Prostate gland (tissue), 2 donors: ENCODE measurements at regions not wholly inside any gene's neighbourhood (a gene's known extent, or its start where the extent isn't known, plus 50 kb on each side); places are given as distances from the start of the nearest gene placed in this dataset.

Source experiments
- DNase-seq: peaks from one replicate; pipeline ENCODE4 v3.0.0-alpha.2; 2019; ENCODE audit warnings: low spot score
- H3K27ac ChIP-seq, 2 donors: fragments of 200-600 bp; sonication (generic); 2 replicates each; pipeline ENCODE4 v1.5.1; 2017 to 2019
- H3K27me3 ChIP-seq: fragments of 200-600 bp; sonication (generic); replicated peaks from 2 replicates; pipeline ENCODE4 v1.5.1; 2019; ENCODE audit not compliant: insufficient read depth
- H3K36me3 ChIP-seq, 2 donors: fragments of 200-600 bp; sonication (generic); 1 replicate in 1 of 2; 2 replicates in 1 of 2; pipeline versions ENCODE4 v1.5.1 to v1.8.1; 2017 to 2019
- H3K4me1 ChIP-seq: fragments of 200-600 bp; sonication (generic); replicated peaks from 2 replicates; pipeline ENCODE4 v1.5.1; 2019
- H3K4me3 ChIP-seq, 2 donors: fragments of 200-600 bp; sonication (generic); 2 replicates each; pipeline ENCODE4 v1.5.1; 2017 to 2019
- H3K9me3 ChIP-seq: fragments of 200-600 bp; sonication (generic); 2 replicates; pipeline ENCODE4 v1.5.1; 2017
- POLR2A ChIP-seq: fragments of 450-650 bp; IDR thresholded peaks from one replicate; pipeline ENCODE4 v1.6.1; 2016; ENCODE audit warnings: antibody characterized with exemption, mild to moderate bottlenecking
- POLR2AphosphoS5 ChIP-seq: sonication (generic); formaldehyde crosslinking; IDR thresholded peaks from one replicate; pipeline ENCODE4 v1.6.1; 2017; ENCODE audit warnings: antibody characterized with exemption
- WGBS: methylation state at CpG from one replicate; pipeline ENCODE4 v1.1.5; 2018; 5-methylcytosine and 5-hydroxymethylcytosine counted together
- intact Hi-C: fragments of 100-400 bp; cut with DNase I; formaldehyde crosslinking; loops from one replicate; pipeline ENCODE4 v1.14.2; 2022
- TF ChIP-seq, protein P1 (sequence below), 4 experiments: fragments of 200-600 bp in 2 of 4; fragments of 450-650 bp in 2 of 4; sonication (generic) in 2 of 4; IDR thresholded peaks; 1 replicate in 3 of 4; 2 replicates in 1 of 4; pipeline ENCODE4 v1.5.1; 2016 to 2019; ENCODE audit warnings: antibody characterized with exemption in 4 of 4, mild to moderate bottlenecking in 2 of 4, moderate library complexity in 2 of 4

DNA sequence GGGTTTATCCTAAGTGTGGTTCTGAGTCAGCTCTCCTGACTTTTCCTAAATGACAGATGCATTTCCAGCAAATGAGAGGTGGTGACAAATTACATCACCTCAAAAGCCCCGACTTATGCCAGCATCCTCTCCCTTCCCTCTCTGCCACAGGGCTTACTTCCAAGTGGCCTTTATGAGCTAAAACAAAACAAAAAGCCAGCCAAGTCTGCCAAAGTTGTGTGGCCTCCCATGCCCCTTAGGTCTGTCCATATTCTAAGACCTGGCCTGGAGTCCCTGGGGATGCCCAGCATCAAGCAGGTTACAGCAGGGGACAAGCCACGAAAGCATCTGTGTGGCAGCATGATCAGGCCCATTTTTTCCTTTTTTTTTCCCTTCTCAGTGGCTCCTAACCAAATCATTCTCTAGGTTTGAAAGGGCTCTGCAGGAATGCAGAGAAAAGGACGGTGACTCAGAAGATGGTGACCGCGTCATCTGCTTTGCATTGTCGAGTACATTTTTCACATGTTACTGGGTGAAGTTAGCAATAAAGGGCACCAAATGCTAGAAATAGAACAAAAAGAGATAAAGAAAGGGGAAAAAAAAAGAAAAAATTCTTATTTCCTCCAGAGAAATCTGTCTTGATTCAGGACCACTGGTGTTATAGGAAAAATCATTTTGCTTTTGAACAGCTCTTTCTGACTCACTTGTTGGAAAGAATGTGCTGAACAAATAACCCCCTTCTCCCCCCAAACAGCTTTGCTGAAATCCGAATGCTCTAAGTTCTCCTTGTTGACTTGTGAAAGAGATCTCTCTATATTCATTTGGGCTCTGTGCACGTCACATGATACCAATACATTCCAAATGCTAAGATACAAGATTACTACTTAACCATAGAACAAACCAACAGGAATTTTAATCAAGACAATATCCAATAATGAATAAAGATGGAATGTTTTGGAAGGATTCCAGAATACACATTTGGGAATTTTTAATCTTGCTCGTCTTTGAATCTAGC, 178.7 kb downstream of the EN1 start:
- Histone ChIP-seq H3K4me1 (no peaks in the 10 kb centered on the region), H3K9me3 (no peaks in the 10 kb centered on the region), H3K27me3 (no peaks in the 10 kb centered on the region), H3K36me3 (no peaks in the 10 kb centered on the region), H3K27ac (no peak overlapping the region), H3K4me3 (no peak overlapping the region)
- WGBS = 30% methylated on average over 9 of the region's 9 CpGs
- no peak for DNase-seq
- no peak for TF ChIP-seq POLR2AphosphoS5
- TF ChIP-seq POLR2A = no peak
- TF ChIP-seq, protein P1, sequence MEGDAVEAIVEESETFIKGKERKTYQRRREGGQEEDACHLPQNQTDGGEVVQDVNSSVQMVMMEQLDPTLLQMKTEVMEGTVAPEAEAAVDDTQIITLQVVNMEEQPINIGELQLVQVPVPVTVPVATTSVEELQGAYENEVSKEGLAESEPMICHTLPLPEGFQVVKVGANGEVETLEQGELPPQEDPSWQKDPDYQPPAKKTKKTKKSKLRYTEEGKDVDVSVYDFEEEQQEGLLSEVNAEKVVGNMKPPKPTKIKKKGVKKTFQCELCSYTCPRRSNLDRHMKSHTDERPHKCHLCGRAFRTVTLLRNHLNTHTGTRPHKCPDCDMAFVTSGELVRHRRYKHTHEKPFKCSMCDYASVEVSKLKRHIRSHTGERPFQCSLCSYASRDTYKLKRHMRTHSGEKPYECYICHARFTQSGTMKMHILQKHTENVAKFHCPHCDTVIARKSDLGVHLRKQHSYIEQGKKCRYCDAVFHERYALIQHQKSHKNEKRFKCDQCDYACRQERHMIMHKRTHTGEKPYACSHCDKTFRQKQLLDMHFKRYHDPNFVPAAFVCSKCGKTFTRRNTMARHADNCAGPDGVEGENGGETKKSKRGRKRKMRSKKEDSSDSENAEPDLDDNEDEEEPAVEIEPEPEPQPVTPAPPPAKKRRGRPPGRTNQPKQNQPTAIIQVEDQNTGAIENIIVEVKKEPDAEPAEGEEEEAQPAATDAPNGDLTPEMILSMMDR (IDR thresholded peaks at IDR 0.05) = no peak
- intact Hi-C loops = no loop called here

DNA sequence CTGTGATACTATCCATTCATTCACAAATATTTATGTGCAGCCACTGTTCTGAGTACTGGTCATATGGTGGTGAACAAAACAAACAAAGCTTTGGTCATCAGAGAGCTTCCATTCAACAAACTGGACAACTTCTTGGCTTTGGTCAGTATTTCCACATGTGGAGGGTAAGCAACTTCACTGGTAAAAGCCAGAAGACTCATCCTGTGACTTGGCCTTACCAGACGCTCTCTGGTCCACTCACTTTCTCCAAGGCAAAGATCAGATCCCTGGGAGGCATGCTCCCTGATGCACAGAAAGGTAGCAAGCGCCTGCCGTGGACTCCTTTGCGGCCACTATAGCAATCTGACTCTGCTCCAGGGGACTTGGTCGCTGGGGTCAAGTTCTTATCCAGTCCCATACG, 179.5 kb downstream of the EN1 start:
- DNase-seq = no peak
- Histone ChIP-seq H3K9me3 (no peaks in the 10 kb centered on the region), H3K27ac (no peak overlapping the region), H3K4me3 (no peak overlapping the region), H3K4me1 (no peaks in the 10 kb centered on the region), H3K27me3 (no peaks in the 10 kb centered on the region), H3K36me3 (no peaks in the 10 kb centered on the region)
- no peak for TF ChIP-seq POLR2A
- TF ChIP-seq, protein P1 (IDR thresholded peaks at IDR 0.05) = no peak
- TF ChIP-seq POLR2AphosphoS5 = no peak
- intact Hi-C loops = no loop called here
- WGBS = 79% methylated on average over 6 of the region's 6 CpGs

DNA sequence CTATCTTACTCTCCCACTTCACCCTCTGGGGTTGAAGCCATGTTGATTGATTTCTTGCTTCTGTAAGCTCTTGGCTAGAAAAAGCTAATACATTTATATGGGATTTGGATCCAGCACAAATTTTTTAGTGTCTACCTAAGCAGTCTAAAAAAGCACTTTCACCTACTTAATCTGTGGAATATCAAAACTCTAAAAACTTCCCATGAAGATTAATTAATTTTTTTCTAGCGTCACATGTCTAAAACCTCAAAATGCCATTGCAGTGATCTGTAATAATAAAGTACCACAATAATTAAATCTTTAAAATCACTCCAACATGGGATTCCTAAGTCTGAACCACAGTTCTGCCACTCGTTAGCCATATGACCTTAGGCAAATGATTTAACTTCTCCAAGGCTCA, 180.1 kb downstream of the EN1 start:
- Histone ChIP-seq H3K9me3 (no peaks in the 10 kb centered on the region), H3K27ac (no peak overlapping the region), H3K36me3 (no peaks in the 10 kb centered on the region), H3K4me3 (no peak overlapping the region), H3K27me3 (no peaks in the 10 kb centered on the region), H3K4me1 (no peaks in the 10 kb centered on the region)
- no peak for DNase-seq
- TF ChIP-seq, protein P1 (IDR thresholded peaks at IDR 0.05) = no peak
- no peak for TF ChIP-seq POLR2A
- TF ChIP-seq POLR2AphosphoS5 = no peak
- WGBS = 87% methylated on average over 2 of the region's 2 CpGs
- intact Hi-C loops = no loop called here

DNA sequence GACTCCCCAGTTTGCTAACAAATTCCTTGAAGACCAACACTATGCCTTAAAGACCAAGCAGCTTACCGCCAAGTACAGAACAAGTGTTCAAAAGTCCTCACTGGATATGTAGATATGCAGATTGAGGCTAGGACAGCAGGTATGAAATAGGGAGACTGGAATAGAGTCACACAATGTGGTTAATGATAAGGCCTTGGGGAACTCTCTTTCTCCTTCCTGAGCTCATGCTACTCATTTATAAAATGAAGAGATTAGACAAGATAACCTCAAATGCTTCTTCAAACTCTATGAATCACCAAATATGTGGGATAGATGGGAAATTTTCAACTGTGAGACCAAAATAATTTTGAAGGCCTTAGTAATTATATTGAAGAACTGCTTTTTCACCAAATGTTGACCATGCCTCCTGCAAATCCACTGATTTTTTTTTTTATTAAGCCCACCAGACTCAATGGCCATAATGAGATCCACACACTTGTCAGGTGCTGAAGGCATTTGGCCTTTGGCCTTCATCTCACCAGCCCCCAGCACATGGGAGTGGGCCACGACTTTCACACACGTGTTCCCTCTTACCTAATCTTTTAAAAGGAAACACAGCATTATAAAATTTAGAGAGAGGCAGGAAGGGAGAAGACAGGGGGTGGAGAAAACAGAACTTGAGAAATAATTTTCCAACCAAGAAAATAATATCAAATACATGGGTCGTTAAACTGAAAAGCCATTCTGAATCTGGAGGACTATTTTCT, 181.5 kb downstream of the EN1 start:
- H3K4me1 ChIP-seq = no peaks in the 10 kb centered on the region
- intact Hi-C loops = no loop called here
- 78% methylated on average over 4 of the region's 4 CpGs for WGBS
- no peaks in the 10 kb centered on the region for H3K9me3 ChIP-seq
- DNase-seq = no peak
- no peak overlapping the region for H3K27ac ChIP-seq
- TF ChIP-seq POLR2AphosphoS5 (no peak), POLR2A (no peak)
- TF ChIP-seq, protein P1 (IDR thresholded peaks at IDR 0.05) = no peak
- H3K27me3 ChIP-seq = no peaks in the 10 kb centered on the region
- no peak overlapping the region for H3K4me3 ChIP-seq
- no peaks in the 10 kb centered on the region for H3K36me3 ChIP-seq
